Common myeloid progenitor, CD34-positive (primary cell): ENCODE measurements at regions not wholly inside any gene's neighbourhood (a gene's known extent, or its start where the extent isn't known, plus 50 kb on each side); places are given as distances from the start of the nearest gene placed in this dataset.

Experiments
- CTCF ChIA-PET: fragments of 350-600 bp; sonication (Branson Sonifier 250); formaldehyde crosslinking; loops from one replicate; lab custom pipeline; 2021; ENCODE audit warnings: antibody characterized with exemption; lab: Charles Lee
- POLR2A ChIA-PET: fragments of 350-600 bp; sonication (Branson Sonifier 250); formaldehyde crosslinking; loops from one replicate; lab custom pipeline; 2021; ENCODE audit warnings: antibody characterized with exemption; lab: Charles Lee
- DNase-seq, 3 donors: peaks; one replicate each; pipeline versions ENCODE4 v3.0.0 to v3.0.0-alpha.2; 2013
- H3K27ac ChIP-seq, 2 experiments: 1 replicate in 1 of 2; 2 replicates in 1 of 2; pipeline ENCODE4 v1.7.0; 2013; ENCODE audit warnings: inconsistent platforms in 2 of 2, low read length in 2 of 2, mild to moderate bottlenecking in 2 of 2, low read depth in 1 of 2, moderate library complexity in 1 of 2; ENCODE audit not compliant: severe bottlenecking in 2 of 2, insufficient read depth in 1 of 2, poor library complexity in 1 of 2
- H3K27me3 ChIP-seq, 5 experiments: replicated peaks in 2 of 5; 1 replicate in 3 of 5; 2 replicates in 2 of 5; pipeline versions ENCODE4 v1.6.1 to v1.7.0; 2013; ENCODE audit warnings: low read length in 4 of 5, mild to moderate bottlenecking in 2 of 5, moderate library complexity in 2 of 5, inconsistent platforms in 1 of 5; ENCODE audit not compliant: insufficient read depth in 5 of 5, control insufficient read depth in 4 of 5
- H3K36me3 ChIP-seq, 4 experiments: 1 replicate in 2 of 4; 2 replicates in 2 of 4; pipeline versions ENCODE4 v1.6.1 to v1.7.0; 2013; ENCODE audit warnings: low read length in 3 of 4, control low read depth in 1 of 4, mild to moderate bottlenecking in 1 of 4; ENCODE audit not compliant: control insufficient read depth in 4 of 4, insufficient read depth in 4 of 4
- H3K4me1 ChIP-seq, 4 experiments: 1 replicate in 3 of 4; 2 replicates in 1 of 4; pipeline versions ENCODE4 v1.6.1 to v1.7.1; 2013; ENCODE audit warnings: low read length in 3 of 4, mild to moderate bottlenecking in 3 of 4, control low read depth in 1 of 4, inconsistent platforms in 1 of 4, moderate library complexity in 1 of 4; ENCODE audit not compliant: control insufficient read depth in 4 of 4, insufficient read depth in 4 of 4; ENCODE audit errors: control extremely low read depth in 1 of 4
- H3K4me3 ChIP-seq, 7 experiments: 1 replicate in 4 of 7; 2 replicates in 3 of 7; pipeline versions ENCODE4 v1.5.1 to v1.7.0; 2013; ENCODE audit warnings: mild to moderate bottlenecking in 7 of 7, low read length in 6 of 7, moderate library complexity in 6 of 7, inconsistent platforms in 2 of 7, low read depth in 2 of 7, control low read depth in 1 of 7; ENCODE audit not compliant: insufficient read depth in 4 of 7, control insufficient read depth in 1 of 7; ENCODE audit errors: extremely low read depth in 1 of 7
- H3K9me3 ChIP-seq, 5 experiments: 1 replicate in 4 of 5; 2 replicates in 1 of 5; pipeline versions ENCODE4 v1.6.1 to v1.7.1; 2013; ENCODE audit warnings: low read length in 4 of 5, mild to moderate bottlenecking in 2 of 5, inconsistent platforms in 1 of 5, low read depth in 1 of 5, moderate library complexity in 1 of 5; ENCODE audit not compliant: control insufficient read depth in 4 of 5, insufficient read depth in 2 of 5; ENCODE audit errors: control extremely low read depth in 1 of 5
- WGBS: methylation state at CpG from one replicate; pipeline ENCODE4 v1.1.5; 2013; ENCODE audit not compliant: insufficient coverage; 5-methylcytosine and 5-hydroxymethylcytosine counted together

DNA sequence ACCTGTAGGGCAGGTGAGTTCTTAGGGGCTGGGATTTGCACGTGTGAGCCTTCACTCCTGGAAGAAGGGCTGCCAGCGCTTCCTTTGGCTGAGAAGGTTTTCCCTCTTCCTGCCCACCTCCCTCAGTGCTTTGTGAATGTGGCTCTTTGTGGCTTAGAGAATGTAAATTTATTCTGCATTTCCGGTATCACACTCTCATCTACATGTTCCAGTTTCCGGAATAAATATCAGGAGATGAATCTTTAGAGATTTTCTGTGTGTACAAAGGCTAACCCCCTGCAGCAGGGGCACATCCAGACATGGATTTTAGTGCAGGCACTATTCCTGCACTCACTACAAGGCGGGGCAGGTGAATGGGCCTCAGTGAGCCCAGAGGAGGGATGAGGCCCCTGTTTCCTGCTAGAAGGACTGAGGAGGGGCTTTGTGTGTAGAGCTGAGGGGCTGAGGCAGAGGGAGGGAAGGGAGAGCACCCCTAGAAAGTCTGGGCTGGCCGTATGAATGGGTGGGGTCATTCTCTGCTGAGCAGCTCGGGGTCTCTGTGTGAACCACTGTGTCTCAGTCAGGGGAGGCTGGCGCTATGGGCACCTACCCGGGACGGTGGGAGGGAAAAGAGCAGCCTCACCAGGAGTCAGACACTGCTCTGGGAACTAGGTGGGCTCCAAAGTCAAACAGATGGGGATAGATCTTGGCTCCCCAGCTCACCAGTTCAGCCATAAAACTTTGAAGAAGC lies 207.5 kb downstream of the MATN1 start:
- ChIA-PET POLR2A (no interaction called here), CTCF (no interaction called here)
- Histone ChIP-seq H3K27me3 (peaks cover 0 to 21% (median 0%) of the 10 kb centered on the region in 5 experiments), H3K4me3 (no peak overlapping the region), H3K36me3 (no peaks in the 10 kb centered on the region), H3K9me3 (no peaks in the 10 kb centered on the region), H3K27ac (no peak overlapping the region), H3K4me1 (no peaks in the 10 kb centered on the region)
- WGBS: 73% methylated on average over 6 of the region's 10 CpGs
- DNase-seq: no peak

- Histone ChIP-seq H3K36me3 (no peaks in the 10 kb centered on the region), H3K4me1 (no peaks in the 10 kb centered on the region), H3K27ac (no peak overlapping the region), H3K27me3 (peaks cover 0 to 17% (median 0%) of the 10 kb centered on the region in 5 experiments), H3K4me3 (no peak overlapping the region), H3K9me3 (no peaks in the 10 kb centered on the region)
- 66% methylated on average over 3 of the region's 3 CpGs for WGBS
- DNase-seq: no peak
- ChIA-PET CTCF (no interaction called here), POLR2A (no interaction called here)
These were observed 208.4 kb downstream of the MATN1 start for GRCh38 chr1:30514945-30515344.

GRCh38 chr1:30514137-30514654 lies 209.2 kb downstream of the MATN1 start:
- ChIA-PET POLR2A (no interaction called here), CTCF (no interaction called here)
- no peaks in the 10 kb centered on the region for H3K9me3 ChIP-seq
- no peak for DNase-seq
- peaks cover 0 to 17% (median 0%) of the 10 kb centered on the region in 5 experiments for H3K27me3 ChIP-seq
- no peak overlapping the region for H3K27ac ChIP-seq
- H3K36me3 ChIP-seq: no peaks in the 10 kb centered on the region
- H3K4me1 ChIP-seq: no peaks in the 10 kb centered on the region
- no peak overlapping the region for H3K4me3 ChIP-seq
- 73% methylated on average over 3 of the region's 6 CpGs for WGBS

DNA sequence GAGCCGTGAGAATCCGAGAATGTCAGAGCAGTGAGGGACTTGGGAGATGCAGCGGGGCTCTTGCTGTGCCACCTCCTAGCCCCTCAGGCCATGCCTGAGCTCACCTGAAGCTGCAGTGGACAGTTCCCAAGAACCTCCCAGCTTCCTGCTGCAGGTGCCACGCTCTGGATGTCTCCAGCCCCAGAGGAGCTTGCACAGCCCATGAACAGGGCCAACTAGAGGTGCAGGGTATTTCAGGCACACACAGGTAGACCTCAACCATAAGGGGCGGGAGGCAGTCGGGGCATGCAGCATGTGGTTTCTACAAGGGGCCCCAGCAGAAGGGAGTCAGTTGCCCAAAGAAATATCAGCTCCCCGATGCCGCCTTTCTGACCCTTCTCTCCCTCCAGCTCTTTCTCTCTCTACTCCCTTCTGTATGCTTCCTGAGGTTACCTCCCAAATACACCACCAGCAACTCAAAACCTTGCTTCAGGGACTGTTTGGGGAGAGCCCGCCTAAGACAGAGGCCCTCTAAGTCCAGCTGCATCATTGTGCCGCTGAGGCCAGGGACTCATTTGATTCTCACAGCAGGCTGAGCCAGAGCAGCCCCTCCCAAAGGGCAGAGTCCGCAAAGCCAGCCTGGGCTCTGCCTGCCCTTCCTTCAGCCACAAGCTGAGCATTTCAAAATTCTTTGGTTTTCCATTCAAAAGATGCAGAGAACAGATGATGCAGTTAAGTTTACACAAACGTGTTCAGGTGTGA lies 209.8 kb downstream of the MATN1 start:
- DNase-seq: no peak
- Histone ChIP-seq H3K9me3 (no peaks in the 10 kb centered on the region), H3K4me3 (no peak overlapping the region), H3K27ac (no peak overlapping the region), H3K4me1 (no peaks in the 10 kb centered on the region), H3K36me3 (no peaks in the 10 kb centered on the region), H3K27me3 (peaks cover 0 to 17% (median 0%) of the 10 kb centered on the region in 5 experiments)
- ChIA-PET POLR2A (no interaction called here), CTCF (no interaction called here)
- WGBS: 82% methylated on average over 10 of the region's 12 CpGs

DNA sequence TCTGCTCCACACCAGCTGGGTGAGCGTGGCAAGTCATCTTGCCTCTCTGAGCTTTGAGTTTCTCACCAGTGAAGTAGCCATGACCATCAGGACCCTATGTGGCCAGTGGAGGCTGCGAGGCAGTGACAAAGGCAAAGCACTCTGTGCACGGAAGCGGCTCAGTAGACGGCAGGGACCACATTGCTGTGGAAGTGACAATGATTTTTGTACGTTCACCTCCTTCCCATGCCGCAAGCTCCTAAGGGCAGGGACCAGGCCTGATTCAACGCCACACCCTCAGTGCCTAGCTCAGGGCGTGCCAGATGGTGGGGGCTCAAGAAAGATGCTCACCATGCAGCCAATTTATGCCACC lies 210.5 kb downstream of the MATN1 start:
- DNase-seq: no peak
- Histone ChIP-seq H3K9me3 (no peaks in the 10 kb centered on the region), H3K4me1 (no peaks in the 10 kb centered on the region), H3K36me3 (no peaks in the 10 kb centered on the region), H3K27ac (no peak overlapping the region), H3K27me3 (peaks cover 0 to 17% (median 0%) of the 10 kb centered on the region in 5 experiments), H3K4me3 (no peak overlapping the region)
- CTCF ChIA-PET: no interaction called here
- WGBS: 96% methylated on average over 7 of the region's 9 CpGs
- POLR2A ChIA-PET: no interaction called here

DNA sequence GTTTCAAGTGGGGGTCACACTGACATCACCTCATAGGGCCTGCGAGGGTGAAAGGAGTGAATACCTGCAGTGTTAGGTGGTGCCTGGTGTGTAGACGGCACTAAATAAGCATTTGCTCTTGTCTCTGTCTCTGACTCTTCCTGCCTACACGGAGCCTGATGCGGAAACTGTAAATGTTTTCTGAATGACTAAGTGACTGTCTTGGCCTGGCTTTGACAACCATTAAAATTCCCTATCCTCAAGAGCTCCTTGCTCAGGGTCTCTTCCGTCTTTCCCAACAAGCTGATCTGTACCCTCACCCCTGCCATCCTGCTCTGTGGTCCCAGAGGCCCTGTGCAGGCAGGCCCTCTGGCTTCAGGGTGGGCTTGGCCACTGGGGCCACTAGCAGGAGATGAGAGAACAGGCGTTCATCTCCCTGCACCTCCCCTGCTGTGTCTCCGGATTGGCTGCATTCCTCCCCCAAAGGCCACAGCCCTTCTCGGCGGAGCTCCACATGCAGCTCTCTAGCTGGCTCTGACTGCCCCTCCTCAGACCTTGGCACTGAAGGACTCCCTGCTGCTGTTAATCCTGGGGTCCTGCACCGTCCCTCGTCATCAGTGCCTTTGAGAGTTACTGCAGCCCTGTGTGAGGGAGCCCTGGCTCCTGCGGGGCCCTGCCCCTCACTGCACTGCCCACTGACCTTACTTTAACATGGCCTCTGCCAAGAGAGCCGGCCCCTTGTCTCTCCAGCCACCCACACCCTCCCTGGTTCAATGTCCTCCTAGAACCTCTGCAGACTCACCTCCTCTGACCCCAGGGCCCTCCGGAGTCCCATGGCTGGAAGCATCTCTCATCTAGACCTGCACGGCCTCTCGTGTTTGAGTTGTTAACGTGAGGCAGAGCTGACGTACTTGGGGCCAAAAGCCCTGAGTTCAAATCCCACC lies 211.1 kb downstream of the MATN1 start:
- POLR2A ChIA-PET: no interaction called here
- DNase-seq: no peak
- no peaks in the 10 kb centered on the region for H3K4me1 ChIP-seq
- H3K4me3 ChIP-seq: no peak overlapping the region
- no peak overlapping the region for H3K27ac ChIP-seq
- H3K9me3 ChIP-seq: no peaks in the 10 kb centered on the region
- no peaks in the 10 kb centered on the region for H3K36me3 ChIP-seq
- CTCF ChIA-PET: no interaction called here
- peaks cover 0 to 17% (median 0%) of the 10 kb centered on the region in 5 experiments for H3K27me3 ChIP-seq
- WGBS: 65% methylated on average over 17 of the region's 18 CpGs
